ENCODE measurements at regions not wholly inside any gene's neighbourhood (a gene's known extent, or its start where the extent isn't known, plus 50 kb on each side); places are given as distances from the start of the nearest gene placed in this dataset.

DNA sequence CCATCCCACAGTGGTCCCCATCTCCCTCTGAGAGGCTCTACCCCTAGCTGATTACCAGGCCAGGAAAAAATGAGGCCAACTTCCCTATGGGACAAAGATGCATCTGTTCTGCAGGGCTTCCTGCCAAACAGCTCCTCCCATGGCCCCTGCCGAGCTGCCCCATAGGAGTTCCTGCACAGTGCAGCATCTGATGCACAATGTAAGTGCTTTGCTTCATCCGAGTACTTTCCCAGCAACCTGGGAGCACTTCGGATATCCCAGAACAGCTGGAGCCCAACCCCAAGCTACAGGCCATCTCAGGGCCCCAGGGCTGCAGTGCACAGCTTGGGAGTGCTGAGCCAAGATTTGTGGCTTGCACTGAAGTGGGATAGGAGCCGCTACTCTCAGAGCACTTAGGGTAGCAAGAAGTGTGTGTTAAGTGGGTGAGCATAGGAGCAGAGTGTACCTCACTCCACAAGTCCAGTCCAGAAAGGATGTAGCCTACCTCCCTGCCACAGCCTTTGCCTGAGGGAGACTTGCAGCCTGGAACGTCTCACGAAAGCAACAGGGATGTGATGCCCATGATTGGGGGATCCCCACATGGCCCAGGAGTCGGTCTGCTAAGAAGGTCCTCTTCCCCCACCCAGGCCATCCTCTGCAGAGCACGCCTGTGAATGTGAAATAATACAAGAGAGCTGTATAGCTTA lies 209.6 kb upstream of the VWC2 start:
- TF ChIP-seq, protein P1, sequence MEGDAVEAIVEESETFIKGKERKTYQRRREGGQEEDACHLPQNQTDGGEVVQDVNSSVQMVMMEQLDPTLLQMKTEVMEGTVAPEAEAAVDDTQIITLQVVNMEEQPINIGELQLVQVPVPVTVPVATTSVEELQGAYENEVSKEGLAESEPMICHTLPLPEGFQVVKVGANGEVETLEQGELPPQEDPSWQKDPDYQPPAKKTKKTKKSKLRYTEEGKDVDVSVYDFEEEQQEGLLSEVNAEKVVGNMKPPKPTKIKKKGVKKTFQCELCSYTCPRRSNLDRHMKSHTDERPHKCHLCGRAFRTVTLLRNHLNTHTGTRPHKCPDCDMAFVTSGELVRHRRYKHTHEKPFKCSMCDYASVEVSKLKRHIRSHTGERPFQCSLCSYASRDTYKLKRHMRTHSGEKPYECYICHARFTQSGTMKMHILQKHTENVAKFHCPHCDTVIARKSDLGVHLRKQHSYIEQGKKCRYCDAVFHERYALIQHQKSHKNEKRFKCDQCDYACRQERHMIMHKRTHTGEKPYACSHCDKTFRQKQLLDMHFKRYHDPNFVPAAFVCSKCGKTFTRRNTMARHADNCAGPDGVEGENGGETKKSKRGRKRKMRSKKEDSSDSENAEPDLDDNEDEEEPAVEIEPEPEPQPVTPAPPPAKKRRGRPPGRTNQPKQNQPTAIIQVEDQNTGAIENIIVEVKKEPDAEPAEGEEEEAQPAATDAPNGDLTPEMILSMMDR (conservative IDR thresholded peaks at IDR 0.05): no peak
- TF ChIP-seq EZH2 (IDR thresholded peaks at IDR 0.05; ENCODE audit: low read depth): no peak

Measured in PC-9 (cell line).